ENCODE measurements at regions not wholly inside any gene's neighbourhood (a gene's known extent, or its start where the extent isn't known, plus 50 kb on each side); places are given as distances from the start of the nearest gene placed in this dataset.

- TF ChIP-seq MAFK (IDR thresholded peaks at IDR 0.05; ENCODE audit: low read depth, low read length) (no peak), RCOR1 (IDR thresholded peaks at IDR 0.05; ENCODE audit: insufficient replicate concordance, low read length) (no peak), CTCF (conservative IDR thresholded peaks at IDR 0.05; ENCODE audit: low read depth, low read length) (no peak), BHLHE40 (IDR thresholded peaks at IDR 0.05; ENCODE audit: low read depth, low read length) (no peak), USF2 (IDR thresholded peaks at IDR 0.05; ENCODE audit: low read depth, low read length) (no peak), CEBPB (IDR thresholded peaks at IDR 0.05; ENCODE audit: low read depth, low read length) (no peak), MXI1 (IDR thresholded peaks at IDR 0.05; ENCODE audit: borderline replicate concordance, low read depth, low read length) (no peak), POLR2A (IDR thresholded peaks at IDR 0.05; ENCODE audit: low read depth, low read length) (no peak), SMC3 (IDR thresholded peaks at IDR 0.05; ENCODE audit: low read depth, low read length) (no peak), RFX5 (IDR thresholded peaks at IDR 0.05; ENCODE audit: low read depth, low read length) (no peak), RAD21 (IDR thresholded peaks at IDR 0.05; ENCODE audit: low read length) (no peak), ELK1 (IDR thresholded peaks at IDR 0.05; ENCODE audit: borderline replicate concordance, low read depth, low read length) (no peak), FOS (IDR thresholded peaks at IDR 0.05; ENCODE audit: low read depth, low read length) (no peak), CHD1 (IDR thresholded peaks at IDR 0.05; ENCODE audit: low read depth, low read length) (no peak)
Observed at GRCh38 chr10:10774416-10774815, 243.3 kb upstream of the CELF2 start.

Data from IMR-90 (cell line).